Upper lobe of right lung (tissue), 1 donor: ENCODE measurements at regions not wholly inside any gene's neighbourhood (a gene's known extent, or its start where the extent isn't known, plus 50 kb on each side); places are given as distances from the start of the nearest gene placed in this dataset.
"Not testable (repeated sequence)": the region's sequence is repeated elsewhere in the genome, so short reads cannot be mapped to it uniquely, and the experiment has no call there.

Source experiments
- ATAC-seq: fragments of 200-7000 bp; cut with Tn5 transposase; one replicate; pipeline ENCODE4 v1.9.1; 2020; ENCODE audit warnings: mild to moderate bottlenecking, moderate library complexity
- DNase-seq: peaks from one replicate; pipeline ENCODE4 v3.0.0-alpha.2; 2020
- H3K27ac ChIP-seq: fragments of 200-600 bp; one replicate; pipeline ENCODE4 v1.8.0; 2022
- H3K27me3 ChIP-seq: fragments of 200-600 bp; one replicate; pipeline ENCODE4 v1.8.0; 2022; ENCODE audit warnings: mild to moderate bottlenecking
- H3K36me3 ChIP-seq: fragments of 200-600 bp; one replicate; pipeline ENCODE4 v1.8.0; 2022
- H3K4me1 ChIP-seq: fragments of 200-600 bp; one replicate; pipeline ENCODE4 v1.8.0; 2022
- H3K4me3 ChIP-seq: fragments of 200-600 bp; one replicate; pipeline ENCODE4 v1.8.0; 2022; ENCODE audit warnings: mild to moderate bottlenecking
- H3K9me3 ChIP-seq: fragments of 200-600 bp; one replicate; pipeline ENCODE4 v1.8.0; 2022
- CTCF ChIP-seq: fragments of 200-600 bp; IDR thresholded peaks from one replicate; pipeline ENCODE4 v1.8.0; 2022; ENCODE audit warnings: antibody characterized with exemption
- intact Hi-C: fragments of 100-400 bp; cut with DNase I; formaldehyde crosslinking; loops from one replicate; pipeline ENCODE4 v1.11.0; 2022
- donor health status: DM: no; HTN: yes; CAD: no; lungs with severe emphysema.

GRCh38 chr16:88192601-88193000, 190.2 kb upstream of the ZNF469 start:
- Histone ChIP-seq H3K9me3 (no peaks in the 10 kb centered on the region), H3K4me1 (no peaks in the 10 kb centered on the region), H3K36me3 (no peaks in the 10 kb centered on the region), H3K27me3 (no peaks in the 10 kb centered on the region), H3K4me3 (no peak overlapping the region), H3K27ac (no peak overlapping the region)
- peak; percentile 11 for DNase-seq
- intact Hi-C loops: loop anchor here (10.0 kb wide), 1 partner anchor 242 kb away; no protein-coding TSS in a partner anchor
- no peak for ATAC-seq
- TF ChIP-seq CTCF: no peak

GRCh38 chr16:88193706-88194396, 188.9 kb upstream of the ZNF469 start:
- not testable (repeated sequence) for H3K4me3 ChIP-seq, H3K4me1 ChIP-seq, H3K27me3 ChIP-seq, H3K36me3 ChIP-seq, H3K9me3 ChIP-seq
- peak; percentile 64 for TF ChIP-seq CTCF
- ATAC-seq (peak; percentile 91), DNase-seq (peak; percentile 80)
- intact Hi-C loops: loop anchor here (10.0 kb wide), 1 partner anchor 241 kb away; no protein-coding TSS in a partner anchor
- peak overlapping the region; percentile 17 for H3K27ac ChIP-seq

- intact Hi-C loops: loop anchor here (10.0 kb wide), 1 partner anchor 240 kb away; no protein-coding TSS in a partner anchor
- no peaks in the 10 kb centered on the region for H3K27me3 ChIP-seq
- peak overlapping the region; percentile 17 for H3K27ac ChIP-seq
- H3K4me1 ChIP-seq: no peaks in the 10 kb centered on the region
- no peak for TF ChIP-seq CTCF
- ATAC-seq (peak; percentile 32), DNase-seq (peak; percentile 62)
- no peaks in the 10 kb centered on the region for H3K9me3 ChIP-seq
- no peak overlapping the region for H3K4me3 ChIP-seq
- H3K36me3 ChIP-seq: no peaks in the 10 kb centered on the region
These were observed 188.1 kb upstream of the ZNF469 start for GRCh38 chr16:88194397-88195268.

GRCh38 chr16:88195269-88195705, 187.5 kb upstream of the ZNF469 start:
- intact Hi-C loops: loop anchor here (10.0 kb wide), 1 partner anchor 240 kb away; no protein-coding TSS in a partner anchor

More at GRCh38 chr16:88195269-88195705, 187.5 kb upstream of the ZNF469 start:
- Histone ChIP-seq H3K36me3 (no peaks in the 10 kb centered on the region), H3K9me3 (no peaks in the 10 kb centered on the region), H3K27ac (no peak overlapping the region), H3K27me3 (no peaks in the 10 kb centered on the region), H3K4me1 (no peaks in the 10 kb centered on the region), H3K4me3 (no peak overlapping the region)
- ATAC-seq (no peak), DNase-seq (peak; percentile 42)
- no peak for TF ChIP-seq CTCF
